ENCODE measurements at regions not wholly inside any gene's neighbourhood (a gene's known extent, or its start where the extent isn't known, plus 50 kb on each side); places are given as distances from the start of the nearest gene placed in this dataset.

- Histone ChIP-seq H3K36me3 (ENCODE audit: low read depth, low read length) (no peaks in the 10 kb centered on the region), H3K79me2 (ENCODE audit: low read length) (no peaks in the 10 kb centered on the region), H3K27me3 (ENCODE audit: low read length) (no peaks in the 10 kb centered on the region), H4K20me1 (ENCODE audit: low read length) (no peaks in the 10 kb centered on the region), H3K9ac (ENCODE audit: low read length) (no peak overlapping the region), H3F3A (ENCODE audit: low read length, unreplicated experiment) (no peaks in the 10 kb centered on the region), H3K4me2 (ENCODE audit: low read length) (0 out of 2 replicates have a peak overlapping the region, but pooled peaks have one; percentile 20), H3K27ac (ENCODE audit: low read length) (peak overlapping the region; percentile 35; the same call in 1 of the 2 replicates), H3K4me3 (ENCODE audit: low read length) (no peak overlapping the region), H3K9me3 (ENCODE audit: low read length) (no peaks in the 10 kb centered on the region), H3K9me2 (replicated peaks; ENCODE audit: low read length) (no peaks in the 10 kb centered on the region), H3K4me1 (ENCODE audit: insufficient read depth, low read length) (peaks cover 9% of the 10 kb centered on the region), H2AFZ (ENCODE audit: low read length) (0 out of 2 replicates have a peak overlapping the region, but pooled peaks have one; percentile 16)
- TF ChIP-seq EZH2 (IDR thresholded peaks at IDR 0.05; ENCODE audit: low read length, unreplicated experiment), result no peak
- TF ChIP-seq CTCF (conservative IDR thresholded peaks at IDR 0.05; ENCODE audit: low read depth, low read length), result no peak
- TF ChIP-seq EZH2phosphoT487 (IDR thresholded peaks at IDR 0.05; ENCODE audit: borderline replicate concordance, low read length), result no peak
- intact Hi-C loops (cut with micrococcal nuclease), result no loop called here
- CTCF ChIA-PET, result no interaction called here
- POLR2A ChIA-PET (ENCODE audit: unreplicated experiment), result no interaction called here
- ATAC-seq, result peak; percentile 73
- DNase-seq, result peak; percentile 69
- no TSS peak for BruUV-seq (replicated peaks)
Observed at GRCh38 chr4:71630803-71631202, 153.1 kb downstream of the GC start.

DNA sequence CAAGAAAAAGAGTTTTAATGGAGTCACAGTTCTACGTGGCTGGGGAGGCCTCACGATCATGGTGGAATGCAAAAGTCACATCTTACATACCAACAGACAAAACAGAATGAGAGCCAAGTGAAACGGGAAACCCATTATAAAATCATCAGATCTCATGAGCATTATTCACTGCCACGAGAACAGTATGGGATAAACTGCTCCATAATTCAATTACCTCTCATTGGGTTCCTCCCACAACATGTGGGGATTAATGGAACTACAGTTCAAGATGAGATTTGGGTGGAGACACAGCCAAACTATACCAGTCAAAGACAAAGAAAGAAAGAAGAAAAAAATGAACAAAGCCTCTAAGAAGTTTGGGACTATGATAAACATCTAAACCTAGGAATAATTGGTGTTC, 158.9 kb downstream of the GC start:
- H3K9ac ChIP-seq (ENCODE audit: low read length), result no peak overlapping the region
- H3K4me1 ChIP-seq (ENCODE audit: insufficient read depth, low read length), result no peaks in the 10 kb centered on the region
- H3K79me2 ChIP-seq (ENCODE audit: low read length), result no peaks in the 10 kb centered on the region
- H3K27me3 ChIP-seq (ENCODE audit: low read length), result no peaks in the 10 kb centered on the region
- H4K20me1 ChIP-seq (ENCODE audit: low read length), result no peaks in the 10 kb centered on the region
- no peaks in the 10 kb centered on the region for H3F3A ChIP-seq (ENCODE audit: low read length, unreplicated experiment)
- no peaks in the 10 kb centered on the region for H3K9me3 ChIP-seq (ENCODE audit: low read length)
- no peak overlapping the region for H3K27ac ChIP-seq (ENCODE audit: low read length)
- no peak for DNase-seq
- TF ChIP-seq EZH2 (IDR thresholded peaks at IDR 0.05; ENCODE audit: low read length, unreplicated experiment) (no peak), EZH2phosphoT487 (IDR thresholded peaks at IDR 0.05; ENCODE audit: borderline replicate concordance, low read length) (no peak), CTCF (conservative IDR thresholded peaks at IDR 0.05; ENCODE audit: low read depth, low read length) (no peak)
- no peaks in the 10 kb centered on the region for H3K36me3 ChIP-seq (ENCODE audit: low read depth, low read length)
- no peak overlapping the region for H3K4me2 ChIP-seq (ENCODE audit: low read length)
- H2AFZ ChIP-seq (ENCODE audit: low read length), result no peak overlapping the region
- no peak overlapping the region for H3K4me3 ChIP-seq (ENCODE audit: low read length)
- CTCF ChIA-PET, result no interaction called here
- no peak for ATAC-seq
- no peaks in the 10 kb centered on the region for H3K9me2 ChIP-seq (replicated peaks; ENCODE audit: low read length)
- intact Hi-C loops (cut with micrococcal nuclease), result no loop called here
- no TSS peak for BruUV-seq (replicated peaks)
- POLR2A ChIA-PET (ENCODE audit: unreplicated experiment), result no interaction called here

All from PC-3 (cell line).